ENCODE measurements at regions not wholly inside any gene's neighbourhood (a gene's known extent, or its start where the extent isn't known, plus 50 kb on each side); places are given as distances from the start of the nearest gene placed in this dataset.
A peak's percentile ranks its signal among the peaks of the same experiment; 100 is the strongest.

- peak; percentile 31 for DNase-seq (ENCODE audit: low read depth)
These were observed 1224.0 kb upstream of the ADGRB3 start for GRCh38 chr6:67411036-67411435.

GRCh38 chr6:67394254-67394653, 1240.8 kb upstream of the ADGRB3 start:
- DNase-seq (ENCODE audit: low read depth): no peak

GRCh38 chr6:67393356-67393755, 1241.7 kb upstream of the ADGRB3 start:
- no peak for DNase-seq (ENCODE audit: low read depth)

- no peak for DNase-seq (ENCODE audit: low read depth)
These were observed 1243.1 kb upstream of the ADGRB3 start for GRCh38 chr6:67391955-67392354.

GRCh38 chr6:67369679-67370078, 1265.4 kb upstream of the ADGRB3 start:
- DNase-seq (ENCODE audit: low read depth): no peak

DNA sequence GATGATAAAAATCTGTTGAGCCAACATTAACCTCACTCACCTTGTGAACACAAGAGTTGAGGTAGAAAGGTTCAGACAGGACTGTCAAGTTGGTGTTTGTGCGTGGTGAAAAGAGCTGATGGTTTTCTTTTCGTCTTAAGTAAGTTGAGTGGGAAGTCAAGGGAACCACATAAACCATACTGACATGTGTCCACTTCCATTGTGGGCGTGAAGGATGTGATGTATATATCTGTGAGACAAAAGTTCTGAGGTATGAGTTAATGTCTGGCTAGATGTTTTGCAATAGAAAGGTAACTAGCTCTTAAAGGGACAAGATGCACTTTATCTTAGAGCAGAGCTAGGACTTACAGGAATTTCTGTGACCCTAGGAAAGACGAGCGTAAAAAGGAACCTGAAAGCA, 1272.1 kb upstream of the ADGRB3 start:
- DNase-seq (ENCODE audit: low read depth): no peak

DNA sequence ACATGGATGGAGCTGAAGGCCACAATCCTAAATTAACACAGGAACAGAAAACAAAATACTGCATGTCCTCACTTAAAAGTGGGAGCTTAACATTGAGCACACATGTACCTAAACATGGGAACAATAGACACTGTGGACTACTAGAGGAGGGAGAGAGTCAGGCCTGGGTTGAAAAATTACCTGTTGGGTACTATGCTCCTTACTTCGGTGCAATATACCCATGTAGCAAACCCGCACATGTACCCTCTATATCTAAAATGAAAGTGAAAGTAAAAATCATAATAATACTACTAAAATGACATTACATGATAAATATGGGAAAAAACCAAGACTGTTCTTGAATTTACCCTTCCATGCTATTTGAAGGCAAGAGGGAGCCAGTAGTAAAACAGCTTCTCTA, 1273.8 kb upstream of the ADGRB3 start:
- DNase-seq (ENCODE audit: low read depth): no peak

DNA sequence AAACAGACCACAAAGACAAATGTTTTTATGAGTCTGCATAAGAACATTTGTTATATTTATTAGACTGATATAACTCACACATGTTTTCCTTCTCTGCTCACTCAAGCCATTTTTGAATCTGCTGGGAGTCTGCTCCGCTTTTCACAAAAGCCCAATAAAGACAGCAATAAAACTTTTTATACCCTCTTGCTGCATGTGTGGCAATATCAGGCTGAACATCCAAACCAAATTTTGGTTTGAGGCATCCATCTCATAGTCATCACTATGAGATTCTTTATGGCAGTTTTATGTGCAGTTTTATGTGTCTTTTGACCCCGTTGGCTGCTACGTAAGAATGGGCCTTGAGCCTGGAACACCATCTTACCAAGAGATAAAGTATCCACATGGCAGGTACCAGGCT, 1276.8 kb upstream of the ADGRB3 start:
- DNase-seq (ENCODE audit: low read depth): peak; percentile 39

GRCh38 chr6:67353861-67354260, 1281.2 kb upstream of the ADGRB3 start:
- DNase-seq (ENCODE audit: low read depth): no peak

DNA sequence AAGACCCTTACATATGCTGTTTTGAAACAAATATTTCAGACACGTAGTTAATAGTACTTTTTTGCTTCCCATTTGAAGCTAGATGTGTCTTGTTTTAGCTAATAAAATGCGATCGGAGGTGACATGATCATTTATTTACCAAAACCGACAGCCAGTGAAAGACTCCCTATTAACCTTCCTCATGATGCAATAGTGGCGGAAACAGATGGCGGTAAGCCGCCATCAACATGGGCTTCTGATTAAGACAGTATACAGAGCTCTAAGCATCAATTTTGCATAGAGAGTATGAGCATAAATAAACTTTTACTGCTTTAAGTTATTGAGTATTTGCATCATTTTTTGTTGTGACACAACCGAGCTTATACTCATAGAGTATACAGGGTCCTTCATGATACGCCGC, 1282.4 kb upstream of the ADGRB3 start:
- no peak for DNase-seq (ENCODE audit: low read depth)

- DNase-seq (ENCODE audit: low read depth): no peak
These were observed 1284.4 kb upstream of the ADGRB3 start for GRCh38 chr6:67350729-67351128.

GRCh38 chr6:67345946-67346345, 1289.1 kb upstream of the ADGRB3 start:
- DNase-seq (ENCODE audit: low read depth): peak; percentile 32

GRCh38 chr6:67336014-67336413, 1299.1 kb upstream of the ADGRB3 start:
- DNase-seq (ENCODE audit: low read depth): no peak

- no peak for DNase-seq (ENCODE audit: low read depth)
These were observed 1303.8 kb upstream of the ADGRB3 start for GRCh38 chr6:67331304-67331703.

GRCh38 chr6:67328269-67328668, 1306.8 kb upstream of the ADGRB3 start:
- no peak for DNase-seq (ENCODE audit: low read depth)

DNA sequence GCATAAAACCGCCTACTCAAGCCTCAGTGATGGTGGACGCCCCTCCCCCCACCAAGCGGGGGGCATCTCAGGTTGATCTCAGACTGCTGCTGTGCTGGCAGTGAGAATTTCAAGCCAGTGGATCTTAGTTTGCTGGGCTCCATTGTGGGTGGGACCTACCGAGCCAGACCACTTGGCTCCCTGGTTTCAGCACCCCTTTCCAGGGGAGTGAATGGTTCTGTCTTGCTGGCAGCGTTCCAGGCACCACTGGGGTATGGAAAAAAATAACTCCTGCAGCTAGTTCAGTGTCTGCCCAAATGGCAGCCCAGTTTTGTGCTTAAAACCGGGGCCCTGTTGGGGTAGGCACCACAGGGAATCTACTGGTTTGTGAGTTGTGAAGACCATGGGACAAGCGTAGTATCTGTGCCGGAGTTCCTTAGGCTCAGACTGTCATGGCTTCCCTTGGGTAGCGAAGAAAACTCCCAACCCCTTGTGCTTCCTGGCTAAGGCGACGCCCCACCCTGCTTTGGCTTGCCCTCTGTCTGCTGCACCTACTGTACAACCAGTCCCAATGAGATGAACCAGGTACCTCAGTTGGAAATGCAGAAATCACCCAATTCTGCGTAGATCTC, 1334.5 kb upstream of the ADGRB3 start:
- DNase-seq (ENCODE audit: low read depth): no peak

DNA sequence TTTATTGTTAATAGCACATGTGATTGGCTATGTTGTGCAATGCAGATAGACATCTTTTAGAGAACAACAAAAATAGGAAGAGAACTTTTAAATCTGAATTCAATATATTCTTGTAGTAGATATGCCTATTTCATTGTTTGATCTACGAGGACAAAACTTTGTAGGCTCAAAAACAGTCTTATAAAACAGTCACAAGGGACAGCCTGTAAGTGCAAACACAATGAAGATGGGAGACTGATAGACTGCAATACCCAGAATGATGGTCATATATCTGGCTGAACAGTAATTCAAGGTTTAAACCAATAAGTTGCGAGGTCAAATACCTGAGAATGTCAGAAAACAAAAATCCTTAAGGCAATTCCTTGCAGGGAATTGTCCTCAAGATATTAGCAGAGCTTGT, 1342.9 kb upstream of the ADGRB3 start:
- DNase-seq (ENCODE audit: low read depth): no peak

DNA sequence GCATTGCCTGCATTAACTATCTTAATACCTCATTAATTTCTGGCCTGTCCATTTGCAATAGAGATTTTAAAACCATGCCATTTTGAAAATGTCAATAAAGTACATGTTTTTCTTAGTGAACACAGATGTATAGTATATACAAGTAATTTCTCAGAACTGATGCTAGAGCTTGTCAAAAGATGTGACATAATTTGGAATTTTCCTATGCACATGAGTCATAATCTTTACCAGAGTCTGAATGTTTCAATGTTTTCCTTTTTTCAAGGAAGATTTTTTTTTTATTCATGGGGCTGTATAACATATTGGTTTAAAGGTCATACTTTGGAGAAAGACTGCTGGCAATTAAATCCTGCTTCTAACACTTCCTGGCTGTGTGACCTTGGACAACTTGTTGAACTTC, 1347.5 kb upstream of the ADGRB3 start:
- DNase-seq (ENCODE audit: low read depth): peak; percentile 22

GRCh38 chr6:67285770-67286495, 1349.1 kb upstream of the ADGRB3 start:
- peak; percentile 5 for DNase-seq (ENCODE audit: low read depth)

- no peak for DNase-seq (ENCODE audit: low read depth)
These were observed 1357.8 kb upstream of the ADGRB3 start for GRCh38 chr6:67277312-67277711.

DNA sequence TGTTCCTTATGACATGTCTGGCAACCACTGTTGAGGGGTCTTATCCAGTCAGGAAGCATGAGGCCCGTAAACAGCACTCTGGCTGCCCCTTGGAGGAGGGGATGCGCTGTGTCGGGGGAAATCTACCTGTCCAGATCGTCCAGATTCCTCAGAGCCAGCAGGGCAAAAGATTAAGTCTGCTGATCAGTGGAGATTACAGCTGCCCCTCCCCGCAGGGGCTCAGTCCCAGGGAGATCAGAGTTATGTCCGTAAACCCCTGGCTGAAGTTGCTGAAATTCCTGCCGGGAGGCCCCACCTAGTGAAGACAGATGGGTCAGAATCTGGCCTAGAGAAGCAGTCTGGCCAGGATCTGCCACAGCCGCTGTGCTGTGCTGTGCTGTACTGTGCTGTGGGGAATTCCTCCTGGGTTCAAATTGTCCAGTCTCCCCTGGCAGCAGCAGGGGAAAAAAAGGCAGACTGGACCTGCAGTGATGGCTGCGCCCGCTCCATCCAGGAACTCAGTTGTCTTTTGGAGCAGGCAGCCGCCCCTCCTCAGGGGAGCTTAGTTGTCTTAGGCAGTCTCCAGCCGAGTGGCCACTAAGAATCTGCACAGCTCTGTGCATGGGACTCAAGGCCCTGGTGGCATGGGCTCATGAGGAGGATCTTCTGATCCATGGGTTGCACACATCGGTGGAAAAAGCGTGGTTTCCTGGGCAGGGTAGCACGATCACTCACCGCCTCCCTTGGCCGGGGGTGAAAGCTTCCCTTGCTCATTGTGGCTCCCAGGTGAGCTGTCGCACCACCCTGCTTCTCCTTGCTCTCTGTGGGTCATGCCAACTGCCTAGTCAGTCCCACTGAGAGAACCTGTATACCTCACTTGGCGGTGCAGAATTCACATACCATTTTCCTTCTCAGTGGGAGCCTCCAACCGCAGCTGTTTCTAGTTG, 1368.8 kb upstream of the ADGRB3 start:
- DNase-seq (ENCODE audit: low read depth): no peak

- DNase-seq (ENCODE audit: low read depth): peak; percentile 55
These were observed 1382.4 kb upstream of the ADGRB3 start for GRCh38 chr6:67252663-67253062.

DNA sequence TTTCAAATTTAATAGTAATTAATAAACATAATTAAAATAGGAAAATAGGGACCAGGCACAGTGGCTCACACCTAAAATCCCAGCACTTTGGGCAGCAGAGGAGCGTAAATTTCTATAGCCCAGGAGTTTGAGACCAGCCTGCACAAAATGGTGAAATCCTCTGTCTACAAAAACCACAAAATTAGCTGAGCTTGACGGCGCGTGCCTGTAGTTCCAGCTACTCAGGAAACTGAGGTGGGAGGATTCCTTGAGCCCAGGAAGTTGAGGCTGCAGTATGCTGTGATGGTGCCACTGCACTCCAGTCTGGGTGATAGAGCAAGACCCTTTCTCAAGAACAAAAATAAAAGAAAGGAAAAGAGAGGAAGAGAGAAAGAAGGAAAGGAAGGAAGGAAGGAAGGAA, 1387.0 kb upstream of the ADGRB3 start:
- DNase-seq (ENCODE audit: low read depth): peak; percentile 13

Measured in M059J (cell line).